ENCODE measurements at regions not wholly inside any gene's neighbourhood (a gene's known extent, or its start where the extent isn't known, plus 50 kb on each side); places are given as distances from the start of the nearest gene placed in this dataset.
"Not testable (repeated sequence)": the region's sequence is repeated elsewhere in the genome, so short reads cannot be mapped to it uniquely, and the experiment has no call there.

- H3K27ac ChIP-seq (ENCODE audit: low read length): no peak overlapping the region
- no peak for DNase-seq
- no peak overlapping the region for H3K4me3 ChIP-seq (ENCODE audit: low read length)
- WGBS (ENCODE audit: insufficient coverage, low lambda C conversion rate): no CpG with 5 or more reads among the region's 5 CpGs
- no peaks in the 10 kb centered on the region for H3K36me3 ChIP-seq (ENCODE audit: control insufficient read depth, insufficient read depth, low read length)
- H3K4me1 ChIP-seq (ENCODE audit: control insufficient read depth, insufficient read depth, low read length): no peaks in the 10 kb centered on the region
- no peaks in the 10 kb centered on the region for H3K27me3 ChIP-seq (ENCODE audit: control insufficient read depth, insufficient read depth, low read length)
- no peaks in the 10 kb centered on the region for H3K9me3 ChIP-seq (ENCODE audit: control insufficient read depth, low read depth, low read length)
These were observed 413.9 kb upstream of the MDFIC2 start for GRCh38 chr3:70726096-70726938.

DNA sequence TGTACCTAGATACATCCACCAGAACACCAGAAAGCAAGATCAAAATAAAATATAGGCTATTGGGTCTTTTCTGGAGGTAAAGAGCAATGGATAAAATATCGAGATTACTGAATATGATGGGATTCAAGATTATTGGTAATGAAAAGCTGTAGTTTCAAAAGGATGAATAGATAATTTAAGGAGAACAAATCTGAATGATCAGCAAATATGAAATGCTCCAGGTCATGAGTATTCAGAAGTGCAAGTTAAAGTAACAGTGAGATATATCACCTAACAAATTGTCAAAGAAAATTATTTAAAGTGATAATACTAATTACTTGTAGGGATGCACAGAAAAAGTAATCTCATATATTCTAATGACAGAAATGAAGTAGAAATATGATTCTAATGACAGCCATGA lies 409.6 kb upstream of the MDFIC2 start:
- no peak for DNase-seq
- Histone ChIP-seq H3K27me3 (ENCODE audit: control insufficient read depth, insufficient read depth, low read length) (no peaks in the 10 kb centered on the region), H3K27ac (ENCODE audit: low read length) (no peak overlapping the region), H3K4me3 (ENCODE audit: low read length) (no peak overlapping the region), H3K4me1 (ENCODE audit: control insufficient read depth, insufficient read depth, low read length) (no peaks in the 10 kb centered on the region), H3K36me3 (ENCODE audit: control insufficient read depth, insufficient read depth, low read length) (no peaks in the 10 kb centered on the region), H3K9me3 (ENCODE audit: control insufficient read depth, low read depth, low read length) (no peaks in the 10 kb centered on the region)
- WGBS (ENCODE audit: insufficient coverage, low lambda C conversion rate): 100% methylated on average over 1 of the region's 1 CpG

- no peak overlapping the region for H3K4me3 ChIP-seq (ENCODE audit: low read length)
- no peak overlapping the region for H3K27ac ChIP-seq (ENCODE audit: low read length)
- no peaks in the 10 kb centered on the region for H3K36me3 ChIP-seq (ENCODE audit: control insufficient read depth, insufficient read depth, low read length)
- 56% methylated on average over 3 of the region's 4 CpGs for WGBS (ENCODE audit: insufficient coverage, low lambda C conversion rate)
- no peaks in the 10 kb centered on the region for H3K4me1 ChIP-seq (ENCODE audit: control insufficient read depth, insufficient read depth, low read length)
- peaks cover 2% of the 10 kb centered on the region for H3K9me3 ChIP-seq (ENCODE audit: control insufficient read depth, low read depth, low read length)
- DNase-seq: no peak
- H3K27me3 ChIP-seq (ENCODE audit: control insufficient read depth, insufficient read depth, low read length): no peaks in the 10 kb centered on the region
These were observed 404.4 kb upstream of the MDFIC2 start for GRCh38 chr3:70716832-70717231.

DNA sequence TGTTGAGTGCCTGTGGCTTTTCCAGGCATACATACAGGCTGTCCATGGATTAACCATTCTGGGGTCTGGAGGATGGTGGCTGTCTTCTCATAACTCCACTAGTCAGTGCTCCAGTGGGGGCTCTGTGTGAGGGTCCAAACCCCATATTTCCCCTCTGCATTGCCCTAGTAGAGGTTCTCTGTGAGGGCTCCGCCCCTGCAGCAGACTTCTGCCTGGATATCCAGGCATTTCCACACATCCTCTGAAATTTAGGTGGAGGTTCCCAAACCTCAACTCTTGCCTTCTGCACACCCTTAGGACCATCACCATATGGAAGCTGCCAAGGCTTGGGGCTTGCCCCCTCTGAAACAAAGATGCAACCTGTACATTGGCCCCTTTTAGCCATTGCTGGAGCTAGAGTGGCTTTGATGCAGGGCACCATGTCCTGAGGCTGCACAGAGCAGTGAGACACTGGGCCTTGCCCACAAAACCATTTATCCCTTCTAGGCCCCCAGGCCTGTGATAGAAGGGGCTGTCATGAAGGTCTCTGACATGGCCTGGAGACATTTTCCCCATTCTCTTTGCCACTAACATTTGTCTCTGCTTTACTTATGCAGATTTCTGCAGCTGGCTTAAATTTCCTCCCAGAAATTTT lies 400.1 kb upstream of the MDFIC2 start:
- Histone ChIP-seq H3K4me3 (ENCODE audit: low read length) (no peak overlapping the region), H3K27ac (ENCODE audit: low read length) (no peak overlapping the region), H3K27me3 (ENCODE audit: control insufficient read depth, insufficient read depth, low read length) (no peaks in the 10 kb centered on the region), H3K36me3 (ENCODE audit: control insufficient read depth, insufficient read depth, low read length) (no peaks in the 10 kb centered on the region), H3K4me1 (ENCODE audit: control insufficient read depth, insufficient read depth, low read length) (no peaks in the 10 kb centered on the region), H3K9me3 (ENCODE audit: control insufficient read depth, low read depth, low read length) (peaks cover 2% of the 10 kb centered on the region)
- DNase-seq: no peak
- WGBS (ENCODE audit: insufficient coverage, low lambda C conversion rate): no CpG with 5 or more reads among the region's 1 CpG

- Histone ChIP-seq H3K36me3 (ENCODE audit: control insufficient read depth, insufficient read depth, low read length) (no peaks in the 10 kb centered on the region), H3K4me1 (ENCODE audit: control insufficient read depth, insufficient read depth, low read length) (no peaks in the 10 kb centered on the region), H3K27me3 (ENCODE audit: control insufficient read depth, insufficient read depth, low read length) (peaks cover 4% of the 10 kb centered on the region), H3K9me3 (ENCODE audit: control insufficient read depth, low read depth, low read length) (no peaks in the 10 kb centered on the region), H3K27ac (ENCODE audit: low read length) (no peak overlapping the region), H3K4me3 (ENCODE audit: low read length) (no peak overlapping the region)
- DNase-seq: no peak
- WGBS (ENCODE audit: insufficient coverage, low lambda C conversion rate): 80% methylated on average over 1 of the region's 16 CpGs
These were observed 391.1 kb upstream of the MDFIC2 start for GRCh38 chr3:70703305-70704102.

DNA sequence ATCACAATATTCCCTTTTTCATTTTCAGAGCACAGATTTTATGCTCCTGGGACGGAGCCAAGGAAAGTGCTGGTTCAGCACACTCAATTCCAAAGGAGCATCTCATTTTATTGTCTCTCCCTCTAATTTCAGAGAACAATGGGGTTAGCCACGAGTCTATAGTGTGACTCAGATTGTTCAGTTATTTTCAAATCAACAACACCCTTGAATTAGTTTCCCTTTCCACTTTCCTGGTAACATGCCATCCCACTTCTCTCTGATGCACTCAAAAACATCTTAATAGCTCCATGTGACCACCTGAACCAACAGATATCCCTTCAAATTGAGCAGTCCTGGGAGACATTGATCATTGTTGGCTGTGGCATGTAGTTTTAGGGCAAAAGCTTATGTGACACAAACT lies 389.7 kb upstream of the MDFIC2 start:
- Histone ChIP-seq H3K27me3 (ENCODE audit: control insufficient read depth, insufficient read depth, low read length) (peaks cover 4% of the 10 kb centered on the region), H3K36me3 (ENCODE audit: control insufficient read depth, insufficient read depth, low read length) (no peaks in the 10 kb centered on the region), H3K4me1 (ENCODE audit: control insufficient read depth, insufficient read depth, low read length) (no peaks in the 10 kb centered on the region), H3K4me3 (ENCODE audit: low read length) (no peak overlapping the region), H3K27ac (ENCODE audit: low read length) (no peak overlapping the region), H3K9me3 (ENCODE audit: control insufficient read depth, low read depth, low read length) (no peaks in the 10 kb centered on the region)
- WGBS (ENCODE audit: insufficient coverage, low lambda C conversion rate): 58% methylated on average over 2 of the region's 2 CpGs
- DNase-seq: no peak

DNA sequence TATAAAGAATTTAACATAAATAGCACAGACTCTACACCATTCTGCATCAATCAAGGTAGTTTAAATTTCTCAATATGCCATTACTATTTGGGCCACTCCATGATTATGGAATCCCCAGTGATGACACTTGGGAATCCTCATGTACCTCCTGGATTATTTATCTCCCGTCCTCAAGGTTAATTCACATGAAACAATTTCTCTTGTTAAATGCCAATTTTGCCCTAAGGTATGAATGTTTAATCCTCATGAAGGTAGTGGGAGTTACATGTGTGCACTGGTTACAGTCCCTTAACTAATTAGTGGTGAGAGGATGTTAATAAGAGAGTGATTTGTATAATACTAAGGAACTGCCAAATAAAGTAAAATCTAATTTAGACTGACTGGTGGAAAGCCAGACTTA lies 372.3 kb upstream of the MDFIC2 start:
- Histone ChIP-seq H3K27me3 (ENCODE audit: control insufficient read depth, insufficient read depth, low read length) (no peaks in the 10 kb centered on the region), H3K4me1 (ENCODE audit: control insufficient read depth, insufficient read depth, low read length) (no peaks in the 10 kb centered on the region), H3K36me3 (ENCODE audit: control insufficient read depth, insufficient read depth, low read length) (no peaks in the 10 kb centered on the region), H3K4me3 (ENCODE audit: low read length) (no peak overlapping the region), H3K9me3 (ENCODE audit: control insufficient read depth, low read depth, low read length) (no peaks in the 10 kb centered on the region), H3K27ac (ENCODE audit: low read length) (no peak overlapping the region)
- DNase-seq: no peak
- 100% methylated on average over 1 of the region's 1 CpG for WGBS (ENCODE audit: insufficient coverage, low lambda C conversion rate)

GRCh38 chr3:70675810-70676209 lies 363.4 kb upstream of the MDFIC2 start:
- not testable (repeated sequence) for H3K9me3 ChIP-seq (ENCODE audit: control insufficient read depth, low read depth, low read length); H3K36me3 ChIP-seq (ENCODE audit: control insufficient read depth, insufficient read depth, low read length); DNase-seq; H3K4me3 ChIP-seq (ENCODE audit: low read length); H3K27me3 ChIP-seq (ENCODE audit: control insufficient read depth, insufficient read depth, low read length); H3K4me1 ChIP-seq (ENCODE audit: control insufficient read depth, insufficient read depth, low read length); H3K27ac ChIP-seq (ENCODE audit: low read length)
- WGBS (ENCODE audit: insufficient coverage, low lambda C conversion rate): no CpG with 5 or more reads among the region's 3 CpGs

DNA sequence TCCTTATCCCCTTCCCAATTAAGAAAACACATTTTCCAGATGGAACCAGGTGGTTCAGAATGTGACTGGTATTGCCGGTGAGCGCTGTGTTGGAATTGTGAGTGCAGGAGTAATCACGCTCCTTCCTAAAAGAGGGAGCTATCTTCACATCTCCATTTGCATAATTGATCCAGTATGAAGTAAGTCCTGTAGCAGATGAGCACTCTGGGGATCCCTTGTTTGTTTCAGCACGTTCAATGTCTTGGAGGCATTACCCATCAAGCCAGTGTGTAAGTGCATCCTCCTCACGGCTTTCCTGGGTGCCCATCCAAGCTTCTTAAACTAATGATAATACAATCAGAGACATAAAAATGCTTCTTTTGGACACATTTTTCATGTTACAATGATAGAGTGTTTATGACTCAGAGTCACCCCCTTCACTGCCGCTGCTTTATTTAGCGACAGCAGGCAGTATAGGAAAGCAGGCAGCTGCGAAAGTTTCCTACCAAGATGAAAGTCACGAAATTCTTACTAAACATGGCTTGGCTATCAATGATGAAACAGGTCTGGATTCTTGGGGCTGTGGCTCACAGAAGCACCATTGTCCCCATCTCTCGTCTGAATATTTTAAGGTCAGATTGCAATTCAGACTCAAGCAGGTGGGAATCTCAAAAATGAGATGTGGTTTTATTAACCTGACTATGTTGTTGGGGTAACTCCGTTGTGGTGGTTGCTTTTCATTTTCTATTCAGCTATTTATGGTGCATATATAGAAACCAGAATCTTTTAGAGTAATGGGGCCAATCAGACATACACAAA lies 346.3 kb upstream of the MDFIC2 start:
- Histone ChIP-seq H3K4me3 (ENCODE audit: low read length) (no peak overlapping the region), H3K36me3 (ENCODE audit: control insufficient read depth, insufficient read depth, low read length) (no peaks in the 10 kb centered on the region), H3K9me3 (ENCODE audit: control insufficient read depth, low read depth, low read length) (no peaks in the 10 kb centered on the region), H3K27me3 (ENCODE audit: control insufficient read depth, insufficient read depth, low read length) (no peaks in the 10 kb centered on the region), H3K27ac (ENCODE audit: low read length) (no peak overlapping the region), H3K4me1 (ENCODE audit: control insufficient read depth, insufficient read depth, low read length) (no peaks in the 10 kb centered on the region)
- WGBS (ENCODE audit: insufficient coverage, low lambda C conversion rate): 100% methylated on average over 1 of the region's 11 CpGs
- DNase-seq: no peak

- H3K36me3 ChIP-seq (ENCODE audit: control insufficient read depth, insufficient read depth, low read length): no peaks in the 10 kb centered on the region
- DNase-seq: no peak
- no peaks in the 10 kb centered on the region for H3K9me3 ChIP-seq (ENCODE audit: control insufficient read depth, low read depth, low read length)
- no peaks in the 10 kb centered on the region for H3K27me3 ChIP-seq (ENCODE audit: control insufficient read depth, insufficient read depth, low read length)
- no peak overlapping the region for H3K4me3 ChIP-seq (ENCODE audit: low read length)
- no peaks in the 10 kb centered on the region for H3K4me1 ChIP-seq (ENCODE audit: control insufficient read depth, insufficient read depth, low read length)
- H3K27ac ChIP-seq (ENCODE audit: low read length): no peak overlapping the region
- WGBS (ENCODE audit: insufficient coverage, low lambda C conversion rate): no CpG with 5 or more reads among the region's 2 CpGs
These were observed 345.0 kb upstream of the MDFIC2 start for GRCh38 chr3:70657454-70657853.
